H9 (cell line): ENCODE measurements at regions not wholly inside any gene's neighbourhood (a gene's known extent, or its start where the extent isn't known, plus 50 kb on each side); places are given as distances from the start of the nearest gene placed in this dataset.
A peak's percentile ranks its signal among the peaks of the same experiment; 100 is the strongest.

Experiments used
- DNase-seq: peaks from one replicate; pipeline ENCODE4 v3.0.0-alpha.2; 2017
- H2AFZ ChIP-seq: one replicate; pipeline ENCODE4 v1.6.1; 2013; ENCODE audit warnings: mild to moderate bottlenecking, low read length, control low read depth, moderate library complexity
- H2AK5ac ChIP-seq: 2 replicates; pipeline ENCODE4 v1.6.1; 2013; ENCODE audit warnings: low read length, control low read depth, mixed read lengths; ENCODE audit not compliant: insufficient read length
- H2BK120ac ChIP-seq: one replicate; pipeline ENCODE4 v1.6.1; 2013; ENCODE audit warnings: low read depth, mild to moderate bottlenecking, low read length, control low read depth, inconsistent platforms; ENCODE audit not compliant: poor library complexity, severe bottlenecking
- H2BK12ac ChIP-seq: 2 replicates; pipeline ENCODE4 v1.6.1; 2013; ENCODE audit warnings: low read length, control low read depth, mixed read lengths, low read depth; ENCODE audit not compliant: insufficient read length
- H2BK15ac ChIP-seq: 2 replicates; pipeline ENCODE4 v1.6.1; 2013; ENCODE audit warnings: low read depth, low read length, control low read depth
- H2BK20ac ChIP-seq: one replicate; pipeline ENCODE4 v1.6.1; 2013; ENCODE audit warnings: low read depth, mild to moderate bottlenecking, low read length, control low read depth, inconsistent platforms; ENCODE audit not compliant: poor library complexity, severe bottlenecking
- H2BK5ac ChIP-seq: 2 replicates; pipeline ENCODE4 v1.6.1; 2013; ENCODE audit warnings: low read length, control low read depth, mixed read lengths; ENCODE audit not compliant: insufficient read length
- H3K14ac ChIP-seq: 2 replicates; pipeline ENCODE4 v1.6.1; 2013; ENCODE audit warnings: low read length, control low read depth; ENCODE audit not compliant: insufficient read depth
- H3K18ac ChIP-seq: 2 replicates; pipeline ENCODE4 v1.6.1; 2013; ENCODE audit warnings: low read depth, mild to moderate bottlenecking, mixed read lengths, low read length, control low read depth; ENCODE audit not compliant: insufficient read length
- H3K23ac ChIP-seq: 2 replicates; pipeline ENCODE4 v1.6.1; 2013; ENCODE audit warnings: low read length, control low read depth, mixed read lengths, low read depth; ENCODE audit not compliant: insufficient read length
- H3K23me2 ChIP-seq: 2 replicates; pipeline ENCODE4 v1.6.1; 2013; ENCODE audit warnings: low read depth, mild to moderate bottlenecking, mixed read lengths, low read length, control low read depth; ENCODE audit not compliant: insufficient read length, poor library complexity, severe bottlenecking
- H3K27ac ChIP-seq: 2 replicates; pipeline ENCODE4 v1.5.1; 2013; ENCODE audit warnings: low read length, control low read depth, mixed read lengths, low read depth; ENCODE audit not compliant: insufficient read length
- H3K27me3 ChIP-seq: 2 replicates; pipeline ENCODE4 v1.6.1; 2013; ENCODE audit warnings: low read length, control low read depth, inconsistent platforms; ENCODE audit not compliant: insufficient read depth
- H3K4ac ChIP-seq: 2 replicates; pipeline ENCODE4 v1.6.1; 2013; ENCODE audit warnings: low read depth, mild to moderate bottlenecking, control low read depth, inconsistent platforms, low read length, moderate library complexity
- H3K4me1 ChIP-seq: 2 replicates; pipeline ENCODE4 v1.6.1; 2013; ENCODE audit warnings: low read length, control low read depth, inconsistent platforms; ENCODE audit not compliant: insufficient read depth
- H3K4me2 ChIP-seq: 2 replicates; pipeline ENCODE4 v1.6.1; 2013; ENCODE audit warnings: low read length, control low read depth, mixed read lengths; ENCODE audit not compliant: insufficient read length, insufficient read depth
- H3K56ac ChIP-seq: 2 replicates; pipeline ENCODE4 v1.6.1; 2013; ENCODE audit warnings: low read depth, mild to moderate bottlenecking, mixed read lengths, low read length, control low read depth; ENCODE audit not compliant: insufficient read length
- H3K79me1 ChIP-seq: 2 replicates; pipeline ENCODE4 v1.6.1; 2013; ENCODE audit warnings: low read depth, mild to moderate bottlenecking, moderate library complexity, low read length, control low read depth, inconsistent platforms; ENCODE audit not compliant: insufficient read depth, poor library complexity, severe bottlenecking
- H3K79me2 ChIP-seq: 2 replicates; pipeline ENCODE4 v1.6.1; 2013; ENCODE audit warnings: low read length, control low read depth, inconsistent platforms; ENCODE audit not compliant: insufficient read depth
- H3K9ac ChIP-seq: 2 replicates; pipeline ENCODE4 v1.6.1; 2013; ENCODE audit warnings: low read length, control low read depth, mixed read lengths; ENCODE audit not compliant: insufficient read length; ENCODE audit errors: extremely low read depth
- H3K9me3 ChIP-seq: one replicate; pipeline ENCODE4 v1.6.1; 2013; ENCODE audit warnings: low read depth, low read length, inconsistent platforms; ENCODE audit not compliant: control insufficient read depth
- H3T11ph ChIP-seq: one replicate; pipeline ENCODE4 v1.6.1; 2013; ENCODE audit warnings: mild to moderate bottlenecking, low read length, control low read depth, inconsistent platforms
- H4K20me1 ChIP-seq: one replicate; pipeline ENCODE4 v1.6.1; 2013; ENCODE audit not compliant: control insufficient read depth, insufficient read length, insufficient read depth
- H4K5ac ChIP-seq: 2 replicates; pipeline ENCODE4 v1.6.1; 2013; ENCODE audit warnings: low read depth, mild to moderate bottlenecking, mixed read lengths, low read length, control low read depth; ENCODE audit not compliant: insufficient read length
- H4K8ac ChIP-seq: replicated peaks from 2 replicates; pipeline ENCODE4 v1.6.1; 2013; ENCODE audit warnings: low read length, control low read depth, mixed read lengths, low read depth; ENCODE audit not compliant: insufficient read length
- H4K91ac ChIP-seq: 2 replicates; pipeline ENCODE4 v1.6.1; 2013; ENCODE audit warnings: low read depth, mild to moderate bottlenecking, moderate library complexity, mixed read lengths, low read length, control low read depth; ENCODE audit not compliant: insufficient read length
- H3K27ac Mint-ChIP-seq, 3 experiments: 2 replicates in 2 of 3; 3 replicates in 1 of 3; pipeline ENCODE4 v1.8.0; 2020 to 2021; ENCODE audit warnings: mixed read lengths in 3 of 3, mild to moderate bottlenecking in 1 of 3, moderate library complexity in 1 of 3
- H3K27me3 Mint-ChIP-seq: 2 replicates; pipeline ENCODE4 v1.8.0; 2021; ENCODE audit warnings: low read depth, mild to moderate bottlenecking, moderate library complexity, mixed read lengths
- H3K36me3 Mint-ChIP-seq, 3 experiments: 2 replicates in 2 of 3; 3 replicates in 1 of 3; pipeline ENCODE4 v1.8.0; 2020 to 2021; ENCODE audit warnings: low read depth in 3 of 3, mixed read lengths in 3 of 3; ENCODE audit not compliant: insufficient read depth in 1 of 3
- H3K4me1 Mint-ChIP-seq, 2 experiments: 2 replicates each; pipeline ENCODE4 v1.8.0; 2020; ENCODE audit warnings: mixed read lengths in 2 of 2
- H3K4me3 Mint-ChIP-seq, 2 experiments: 2 replicates in 1 of 2; 3 replicates in 1 of 2; pipeline ENCODE4 v1.8.0; 2020 to 2021; ENCODE audit warnings: mild to moderate bottlenecking in 2 of 2, mixed read lengths in 2 of 2, moderate library complexity in 1 of 2
- H3K9me3 Mint-ChIP-seq, 2 experiments: 2 replicates in 1 of 2; 3 replicates in 1 of 2; pipeline ENCODE4 v1.8.0; 2020; ENCODE audit warnings: mild to moderate bottlenecking in 2 of 2, mixed read lengths in 2 of 2, moderate library complexity in 1 of 2
- WGBS: extraction: QIAGEN DNeasy Blood & Tissue Kit; methylation state at CpG from one replicate; pipeline ENCODE4 v1.1.7; 2013; ENCODE audit warnings: missing lambda C conversion rate, low lambda C conversion rate, mixed read lengths; ENCODE audit not compliant: insufficient read length; ENCODE audit errors: extremely low coverage; 5-methylcytosine and 5-hydroxymethylcytosine counted together
- TF ChIP-seq, protein P1 (sequence below): fragments of 200-600 bp; sonication (generic); conservative IDR thresholded peaks from 3 replicates; pipeline ENCODE4 v1.8.0; 2021; ENCODE audit warnings: antibody characterized with exemption, mild to moderate bottlenecking

DNA sequence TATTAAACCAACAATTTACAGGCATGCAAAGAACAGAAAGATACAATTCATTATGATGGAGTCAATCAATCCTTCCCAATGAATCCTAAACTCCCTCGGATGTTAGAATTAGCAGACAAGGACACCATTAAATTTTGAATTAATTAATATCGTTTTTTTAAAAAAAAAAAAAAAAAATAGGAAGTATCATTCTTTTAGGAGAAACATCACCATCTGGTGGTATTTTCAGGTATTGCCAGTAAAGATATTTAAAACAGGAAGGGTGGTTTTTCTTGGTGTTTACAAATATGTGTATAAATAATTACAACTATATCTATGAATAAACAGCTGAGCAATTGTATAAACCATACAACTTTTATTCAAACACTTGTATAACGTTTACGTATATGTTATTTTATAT lies 564.4 kb downstream of the HAO1 start:
- DNase-seq, result no peak

More for the DNA sequence above, 564.4 kb downstream of the HAO1 start:
- Histone ChIP-seq H3K4ac (no peak overlapping the region), H3T11ph (no peak overlapping the region), H2AFZ (no peak overlapping the region), H3K27ac (no peak overlapping the region), H3K9ac (no peak overlapping the region), H2BK15ac (no peak overlapping the region), H3K23ac (no peak overlapping the region), H3K9me3 (no peaks in the 10 kb centered on the region), H3K56ac (no peak overlapping the region), H3K4me1 (peaks cover 3% of the 10 kb centered on the region; the same call in 1 of the 2 replicates), H2BK5ac (no peak overlapping the region), H4K8ac (no peak overlapping the region), H3K79me2 (no peaks in the 10 kb centered on the region), H3K79me1 (no peaks in the 10 kb centered on the region), H2BK120ac (no peak overlapping the region), H3K14ac (no peak overlapping the region), H4K5ac (no peak overlapping the region), H2AK5ac (no peak overlapping the region), H4K91ac (no peak overlapping the region), H3K27me3 (no peaks in the 10 kb centered on the region), H3K18ac (no peak overlapping the region), H2BK20ac (no peak overlapping the region), H3K23me2 (no peaks in the 10 kb centered on the region), H2BK12ac (no peak overlapping the region), H4K20me1 (no peaks in the 10 kb centered on the region), H3K4me2 (no peak overlapping the region)
- no peak overlapping the region for H3K27ac Mint-ChIP-seq
- no peaks in the 10 kb centered on the region for H3K36me3 Mint-ChIP-seq
- WGBS, result no CpG with 5 or more reads among the region's 4 CpGs
- H3K4me1 Mint-ChIP-seq, result peaks cover 15 to 19% of the 10 kb centered on the region in 2 experiments
- no peak overlapping the region for H3K4me3 Mint-ChIP-seq
- TF ChIP-seq, protein P1, sequence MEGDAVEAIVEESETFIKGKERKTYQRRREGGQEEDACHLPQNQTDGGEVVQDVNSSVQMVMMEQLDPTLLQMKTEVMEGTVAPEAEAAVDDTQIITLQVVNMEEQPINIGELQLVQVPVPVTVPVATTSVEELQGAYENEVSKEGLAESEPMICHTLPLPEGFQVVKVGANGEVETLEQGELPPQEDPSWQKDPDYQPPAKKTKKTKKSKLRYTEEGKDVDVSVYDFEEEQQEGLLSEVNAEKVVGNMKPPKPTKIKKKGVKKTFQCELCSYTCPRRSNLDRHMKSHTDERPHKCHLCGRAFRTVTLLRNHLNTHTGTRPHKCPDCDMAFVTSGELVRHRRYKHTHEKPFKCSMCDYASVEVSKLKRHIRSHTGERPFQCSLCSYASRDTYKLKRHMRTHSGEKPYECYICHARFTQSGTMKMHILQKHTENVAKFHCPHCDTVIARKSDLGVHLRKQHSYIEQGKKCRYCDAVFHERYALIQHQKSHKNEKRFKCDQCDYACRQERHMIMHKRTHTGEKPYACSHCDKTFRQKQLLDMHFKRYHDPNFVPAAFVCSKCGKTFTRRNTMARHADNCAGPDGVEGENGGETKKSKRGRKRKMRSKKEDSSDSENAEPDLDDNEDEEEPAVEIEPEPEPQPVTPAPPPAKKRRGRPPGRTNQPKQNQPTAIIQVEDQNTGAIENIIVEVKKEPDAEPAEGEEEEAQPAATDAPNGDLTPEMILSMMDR, result peak; percentile 77
- H3K27me3 Mint-ChIP-seq, result no peaks in the 10 kb centered on the region
- no peaks in the 10 kb centered on the region; a peak in 1 of 5 replicates for H3K9me3 Mint-ChIP-seq
